ENCODE measurements at regions not wholly inside any gene's neighbourhood (a gene's known extent, or its start where the extent isn't known, plus 50 kb on each side); places are given as distances from the start of the nearest gene placed in this dataset.

DNA sequence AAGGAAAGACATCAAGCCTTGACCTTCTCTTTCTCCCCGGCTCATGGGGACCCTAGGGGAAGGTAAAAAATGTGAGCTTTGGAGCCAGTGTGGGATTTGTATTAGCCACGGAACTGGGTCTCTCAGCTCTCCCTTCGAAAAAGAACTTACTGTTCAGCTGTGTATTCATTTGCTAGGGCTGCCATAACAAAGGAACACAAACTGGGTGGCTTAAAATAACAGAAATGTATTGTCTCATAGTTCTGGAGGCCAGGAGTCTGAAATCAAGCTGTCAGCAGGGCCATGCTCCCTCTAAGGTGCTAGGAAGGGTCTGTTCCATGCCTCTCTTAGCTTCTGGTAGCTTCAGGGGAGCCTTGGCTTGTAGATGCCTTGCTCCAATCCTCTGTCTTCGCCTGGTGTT lies 83.5 kb upstream of the SLC2A1 start:
- TF ChIP-seq CTCF (IDR thresholded peaks at IDR 0.05 in 4 of 5, conservative IDR thresholded peaks at IDR 0.05 in 1 of 5), result no peak
- TF ChIP-seq POLR2A (IDR thresholded peaks at IDR 0.05), result no peak

All from gastrocnemius medialis (tissue), 4 donors.